Activated naive CD8-positive, alpha-beta T cell treated with anti-CD3 and anti-CD28 coated beads, Interleukin-2, amount 10 ng/mL, durations not matched to agents 7 days and 5 days (primary cell): ENCODE measurements at regions not wholly inside any gene's neighbourhood (a gene's known extent, or its start where the extent isn't known, plus 50 kb on each side); places are given as distances from the start of the nearest gene placed in this dataset.
"Not testable (repeated sequence)": the region's sequence is repeated elsewhere in the genome, so short reads cannot be mapped to it uniquely, and the experiment has no call there.

Experiments
- ATAC-seq: fragments of 150-1000 bp; cut with Tn5 transposase; one replicate; pipeline ENCODE4 v1.10.0; 2021; ENCODE audit warnings: low read depth, moderate library complexity
- POLR2A ChIA-PET: fragments of 350-600 bp; sonication (Branson Sonifier 250); formaldehyde crosslinking; loops from one replicate; lab custom pipeline; 2021; ENCODE audit warnings: antibody characterized with exemption; lab: Charles Lee
- DNase-seq: peaks from one replicate; pipeline ENCODE4 v3.0.0; 2021
- H3K27ac Mint-ChIP-seq: one replicate; pipeline ENCODE4 v1.8.0; 2022; ENCODE audit warnings: mild to moderate bottlenecking, mixed read lengths
- H3K27me3 Mint-ChIP-seq: one replicate; pipeline ENCODE4 v1.8.0; 2022; ENCODE audit warnings: mild to moderate bottlenecking, moderate library complexity, mixed read lengths
- H3K36me3 Mint-ChIP-seq: one replicate; pipeline ENCODE4 v1.8.0; 2021; ENCODE audit warnings: mild to moderate bottlenecking, mixed read lengths
- H3K4me1 Mint-ChIP-seq: one replicate; pipeline ENCODE4 v1.8.0; 2021; ENCODE audit warnings: mixed read lengths
- H3K4me3 Mint-ChIP-seq: one replicate; pipeline ENCODE4 v1.8.0; 2022; ENCODE audit warnings: mild to moderate bottlenecking, moderate library complexity, mixed read lengths
- H3K9me3 Mint-ChIP-seq: one replicate; pipeline ENCODE4 v1.8.0; 2021; ENCODE audit warnings: mixed read lengths

GRCh38 chr4:118634126-118634875, 50.9 kb upstream of the METTL14 start:
- H3K4me1 Mint-ChIP-seq, H3K27me3 Mint-ChIP-seq, H3K4me3 Mint-ChIP-seq, ATAC-seq, H3K36me3 Mint-ChIP-seq, H3K9me3 Mint-ChIP-seq, H3K27ac Mint-ChIP-seq, DNase-seq, POLR2A ChIA-PET: not testable (repeated sequence)
